Esophagus muscularis mucosa (tissue), 4 donors: ENCODE measurements at regions not wholly inside any gene's neighbourhood (a gene's known extent, or its start where the extent isn't known, plus 50 kb on each side); places are given as distances from the start of the nearest gene placed in this dataset.

Experiments used
- DNase-seq: peaks from one replicate; pipeline ENCODE4 v3.0.0-alpha.2; 2017; ENCODE audit errors: extremely low spot score
- H3K27ac ChIP-seq, 4 donors: fragments of 200-600 bp; sonication (generic); replicated peaks in 1 of 4; 1 replicate in 3 of 4; 2 replicates in 1 of 4; pipeline ENCODE4 v1.5.1; 2016 to 2019; ENCODE audit warnings: mild to moderate bottlenecking in 1 of 4
- H3K27me3 ChIP-seq, 4 donors: fragments of 200-600 bp; sonication (generic); one replicate each; pipeline versions ENCODE4 v1.5.1 to v1.6.0; 2016 to 2019
- H3K36me3 ChIP-seq, 4 donors: fragments of 200-600 bp; sonication (generic); one replicate each; pipeline ENCODE4 v1.5.1; 2016 to 2019
- H3K4me1 ChIP-seq, 4 donors: fragments of 200-600 bp; sonication (generic); one replicate each; pipeline ENCODE4 v1.5.1; 2016 to 2019
- H3K4me3 ChIP-seq, 4 donors: fragments of 200-600 bp; sonication (generic); 1 replicate in 2 of 4; 2 replicates in 2 of 4; pipeline ENCODE4 v1.5.1; 2016 to 2019; ENCODE audit warnings: mild to moderate bottlenecking in 4 of 4, moderate library complexity in 1 of 4
- H3K9me3 ChIP-seq, 4 donors: fragments of 200-600 bp; sonication (generic); 1 replicate in 3 of 4; 2 replicates in 1 of 4; pipeline ENCODE4 v1.5.1; 2016 to 2019
- EP300 ChIP-seq: sonication (generic); formaldehyde crosslinking; IDR thresholded peaks from one replicate; pipeline ENCODE4 v1.6.1; 2017; ENCODE audit warnings: antibody characterized with exemption
- POLR2A ChIP-seq: fragments of 450-650 bp; IDR thresholded peaks from one replicate; pipeline ENCODE4 v1.6.1; 2017; ENCODE audit warnings: antibody characterized with exemption, moderate library complexity, mild to moderate bottlenecking, low read depth
- POLR2AphosphoS5 ChIP-seq, 2 donors: sonication (generic); formaldehyde crosslinking; IDR thresholded peaks; one replicate each; pipeline ENCODE4 v1.6.1; 2017; ENCODE audit warnings: antibody characterized with exemption in 2 of 2
- WGBS: methylation state at CpG from one replicate; pipeline ENCODE4 v1.1.5; 2018; 5-methylcytosine and 5-hydroxymethylcytosine counted together
- intact Hi-C: fragments of 100-400 bp; cut with DNase I; formaldehyde crosslinking; loops from one replicate; pipeline ENCODE4 v1.15.1; 2023
- TF ChIP-seq, protein P1 (sequence below), 3 experiments: fragments of 200-600 bp in 2 of 3; fragments of 450-650 bp in 1 of 3; sonication (generic) in 2 of 3; IDR thresholded peaks; one replicate each; pipeline ENCODE4 v1.5.1; 2017 to 2019; ENCODE audit warnings: antibody characterized with exemption in 3 of 3, mild to moderate bottlenecking in 2 of 3, moderate library complexity in 1 of 3

- no peak overlapping the region for H3K27ac ChIP-seq
- no peaks in the 10 kb centered on the region for H3K36me3 ChIP-seq
- WGBS = 88% methylated on average over 2 of the region's 2 CpGs
- no peak for DNase-seq
- intact Hi-C loops = no loop called here
- no peak overlapping the region for H3K4me3 ChIP-seq
- TF ChIP-seq EP300 (no peak), POLR2AphosphoS5 (IDR thresholded peaks at IDR 0.05) (no peak), POLR2A (no peak)
- TF ChIP-seq, protein P1, sequence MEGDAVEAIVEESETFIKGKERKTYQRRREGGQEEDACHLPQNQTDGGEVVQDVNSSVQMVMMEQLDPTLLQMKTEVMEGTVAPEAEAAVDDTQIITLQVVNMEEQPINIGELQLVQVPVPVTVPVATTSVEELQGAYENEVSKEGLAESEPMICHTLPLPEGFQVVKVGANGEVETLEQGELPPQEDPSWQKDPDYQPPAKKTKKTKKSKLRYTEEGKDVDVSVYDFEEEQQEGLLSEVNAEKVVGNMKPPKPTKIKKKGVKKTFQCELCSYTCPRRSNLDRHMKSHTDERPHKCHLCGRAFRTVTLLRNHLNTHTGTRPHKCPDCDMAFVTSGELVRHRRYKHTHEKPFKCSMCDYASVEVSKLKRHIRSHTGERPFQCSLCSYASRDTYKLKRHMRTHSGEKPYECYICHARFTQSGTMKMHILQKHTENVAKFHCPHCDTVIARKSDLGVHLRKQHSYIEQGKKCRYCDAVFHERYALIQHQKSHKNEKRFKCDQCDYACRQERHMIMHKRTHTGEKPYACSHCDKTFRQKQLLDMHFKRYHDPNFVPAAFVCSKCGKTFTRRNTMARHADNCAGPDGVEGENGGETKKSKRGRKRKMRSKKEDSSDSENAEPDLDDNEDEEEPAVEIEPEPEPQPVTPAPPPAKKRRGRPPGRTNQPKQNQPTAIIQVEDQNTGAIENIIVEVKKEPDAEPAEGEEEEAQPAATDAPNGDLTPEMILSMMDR (IDR thresholded peaks at IDR 0.05) = no peak
- H3K4me1 ChIP-seq = no peaks in the 10 kb centered on the region
- no peaks in the 10 kb centered on the region for H3K27me3 ChIP-seq
- H3K9me3 ChIP-seq = peaks cover 0 to 9% (median 2%) of the 10 kb centered on the region in 4 donors
Measured at GRCh38 chr6:105769987-105770386, 316.1 kb upstream of the PRDM1 start.

GRCh38 chr6:105769197-105769596 lies 316.9 kb upstream of the PRDM1 start:
- intact Hi-C loops = no loop called here
- Histone ChIP-seq H3K4me3 (no peak overlapping the region), H3K4me1 (no peaks in the 10 kb centered on the region), H3K27me3 (no peaks in the 10 kb centered on the region), H3K27ac (no peak overlapping the region), H3K9me3 (peaks cover 0 to 1% (median 0%) of the 10 kb centered on the region in 4 donors), H3K36me3 (no peaks in the 10 kb centered on the region)
- DNase-seq = no peak
- TF ChIP-seq EP300 (no peak), POLR2AphosphoS5 (IDR thresholded peaks at IDR 0.05) (no peak), POLR2A (no peak)
- TF ChIP-seq, protein P1 (IDR thresholded peaks at IDR 0.05) = no peak
- WGBS = 89% methylated on average over 1 of the region's 1 CpG

DNA sequence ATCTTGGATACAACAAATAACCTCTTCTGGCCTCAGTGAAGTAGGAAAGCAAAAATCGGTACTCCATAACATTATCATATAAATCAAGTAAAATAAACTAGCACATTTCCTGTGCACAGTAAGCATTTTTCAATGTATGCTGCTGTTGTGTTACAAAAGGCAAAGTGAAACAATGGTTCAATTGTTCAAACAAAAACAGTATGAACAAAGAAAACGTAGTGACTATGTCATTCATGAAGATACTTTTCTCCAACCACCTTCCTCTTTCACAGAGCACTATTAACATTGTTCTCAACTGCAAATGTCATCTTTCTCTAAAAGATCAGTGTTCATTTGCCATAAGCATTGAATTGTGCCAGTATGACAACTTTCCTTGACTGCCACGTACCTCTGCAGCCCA lies 318.6 kb upstream of the PRDM1 start:
- H3K4me1 ChIP-seq = no peaks in the 10 kb centered on the region
- H3K27ac ChIP-seq = no peak overlapping the region
- no peaks in the 10 kb centered on the region for H3K9me3 ChIP-seq
- WGBS = 82% methylated on average over 3 of the region's 3 CpGs
- H3K36me3 ChIP-seq = no peaks in the 10 kb centered on the region
- no peak overlapping the region for H3K4me3 ChIP-seq
- TF ChIP-seq POLR2AphosphoS5 (IDR thresholded peaks at IDR 0.05) (no peak), POLR2A (no peak), EP300 (no peak)
- TF ChIP-seq, protein P1 (IDR thresholded peaks at IDR 0.05) = no peak
- no peak for DNase-seq
- intact Hi-C loops = no loop called here
- H3K27me3 ChIP-seq = no peaks in the 10 kb centered on the region

DNA sequence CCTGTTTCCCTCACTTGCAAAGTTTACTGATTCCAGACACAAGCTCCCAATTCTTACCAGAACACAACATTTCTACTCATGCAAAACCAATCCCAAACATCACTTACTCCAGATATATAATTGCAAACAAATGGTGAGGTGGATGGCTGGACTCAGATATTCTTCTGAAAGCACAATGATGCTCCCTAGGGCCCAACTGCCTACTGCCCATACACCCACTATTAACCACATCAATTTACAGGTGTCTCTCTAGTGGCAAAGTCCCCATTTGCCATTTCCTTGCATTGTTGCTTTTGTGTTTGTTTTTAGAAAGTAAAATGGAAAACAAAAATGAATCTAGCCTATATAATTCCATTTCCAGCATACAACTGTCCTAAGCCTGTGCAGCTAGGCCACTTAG lies 320.9 kb upstream of the PRDM1 start:
- H3K27ac ChIP-seq = no peak overlapping the region
- no peak overlapping the region for H3K4me3 ChIP-seq
- intact Hi-C loops = no loop called here
- TF ChIP-seq POLR2AphosphoS5 (IDR thresholded peaks at IDR 0.05) = no peak
- TF ChIP-seq POLR2A = no peak
- no peak for TF ChIP-seq EP300
- TF ChIP-seq, protein P1 (IDR thresholded peaks at IDR 0.05) = no peak
- no peaks in the 10 kb centered on the region for H3K36me3 ChIP-seq
- no peaks in the 10 kb centered on the region for H3K9me3 ChIP-seq
- peak; percentile 37 for DNase-seq
- H3K4me1 ChIP-seq = no peaks in the 10 kb centered on the region
- no peaks in the 10 kb centered on the region for H3K27me3 ChIP-seq

GRCh38 chr6:105764315-105764714 lies 321.8 kb upstream of the PRDM1 start:
- Histone ChIP-seq H3K4me1 (no peaks in the 10 kb centered on the region), H3K27me3 (no peaks in the 10 kb centered on the region), H3K36me3 (no peaks in the 10 kb centered on the region), H3K27ac (no peak overlapping the region), H3K9me3 (no peaks in the 10 kb centered on the region), H3K4me3 (no peak overlapping the region)
- WGBS = 100% methylated on average over 1 of the region's 1 CpG
- DNase-seq = no peak
- intact Hi-C loops = no loop called here
- TF ChIP-seq EP300 (no peak), POLR2AphosphoS5 (IDR thresholded peaks at IDR 0.05) (no peak), POLR2A (no peak)
- TF ChIP-seq, protein P1 (IDR thresholded peaks at IDR 0.05) = no peak
